GM12878 (cell line): ENCODE measurements at regions not wholly inside any gene's neighbourhood (a gene's known extent, or its start where the extent isn't known, plus 50 kb on each side); places are given as distances from the start of the nearest gene placed in this dataset.

Experiments used
- ATAC-seq: fragments of 200-7000 bp; cut with Tn5 transposase; 3 replicates; pipeline ENCODE4 v1.9.1; 2020; ENCODE audit warnings: mild to moderate bottlenecking, moderate library complexity
- BruUV-seq: library from RNA; stranded (reverse); fragments of 400-500 nt; replicated peaks from 2 replicates; lab custom pipeline; 2021; lab: Mats Ljungman, UMichigan
- CTCF ChIA-PET: fragments of 300-600 bp; sonication (Branson Sonifier 250); formaldehyde crosslinking; extraction: SDS; loops from one replicate; lab custom pipeline; 2021; ENCODE audit warnings: inconsistent platforms; lab: Yijun Ruan, JAX
- POLR2A ChIA-PET: fragments of 350-600 bp; formaldehyde crosslinking; extraction: SDS; loops from one replicate; lab custom pipeline; 2021; ENCODE audit warnings: inconsistent platforms; lab: Charles Lee
- RAD21 ChIA-PET: fragments of 300-600 bp; sonication (Branson Sonifier 250); formaldehyde crosslinking; loops from one replicate; lab custom pipeline; 2023; ENCODE audit warnings: antibody characterized with exemption; ENCODE audit not compliant: unreplicated experiment; lab: Charles Lee
- SMC1A ChIA-PET: fragments of 300-600 bp; sonication (Branson Sonifier 250); formaldehyde crosslinking; loops from one replicate; lab custom pipeline; 2023; ENCODE audit not compliant: unreplicated experiment, uncharacterized antibody; lab: Charles Lee
- DNase-seq: peaks from one replicate; pipeline ENCODE4 v3.0.0-alpha.2; 2011; ENCODE audit warnings: low read depth, low spot score
- FAIRE-seq: peaks from 3 replicates; lab custom pipeline; 2011; peaks lifted over from hg19 to GRCh38; lab: Jason Lieb, UNC
- H2AFZ ChIP-seq: 2 replicates; pipeline ENCODE4 v1.6.0; 2011; ENCODE audit warnings: low read depth, low read length, control low read depth; ENCODE audit not compliant: control insufficient read depth
- H3K27ac ChIP-seq: 2 replicates; pipeline ENCODE4 v1.5.1; 2011; ENCODE audit warnings: control low read depth; ENCODE audit not compliant: control insufficient read depth, insufficient read depth
- H3K27me3 ChIP-seq, 2 experiments: replicated peaks in 1 of 2; 2 replicates each; pipeline versions ENCODE4 v1.6.0 to v1.6.1; 2011; ENCODE audit warnings: low read length in 1 of 2; ENCODE audit not compliant: control insufficient read depth in 2 of 2, insufficient read depth in 2 of 2
- H3K36me3 ChIP-seq, 2 experiments: 2 replicates each; pipeline ENCODE4 v1.5.1; 2011; ENCODE audit warnings: low read length in 1 of 2; ENCODE audit not compliant: control insufficient read depth in 2 of 2, insufficient read depth in 2 of 2
- H3K4me1 ChIP-seq: 2 replicates; pipeline ENCODE4 v1.6.1; 2011; ENCODE audit warnings: mild to moderate bottlenecking, low read length, moderate library complexity, mixed read lengths; ENCODE audit not compliant: control insufficient read depth, insufficient read depth
- H3K4me2 ChIP-seq: 2 replicates; pipeline ENCODE4 v1.6.0; 2011; ENCODE audit warnings: control low read depth; ENCODE audit not compliant: control insufficient read depth, insufficient read depth
- H3K4me3 ChIP-seq: fragments of 200-600 bp; sonication (generic); 2 replicates; pipeline ENCODE4 v1.5.1; 2016
- H3K79me2 ChIP-seq: 2 replicates; pipeline ENCODE4 v1.6.0; 2011; ENCODE audit warnings: low read length; ENCODE audit not compliant: control insufficient read depth, insufficient read depth
- H3K9ac ChIP-seq: 2 replicates; pipeline ENCODE4 v1.8.0; 2011; ENCODE audit warnings: low read length, control low read depth, mixed read lengths; ENCODE audit not compliant: control insufficient read depth, insufficient read depth
- H3K9me3 ChIP-seq: replicated peaks from 3 replicates; pipeline ENCODE4 v1.5.1; 2011; ENCODE audit warnings: mild to moderate bottlenecking, low read length; ENCODE audit not compliant: control insufficient read depth, insufficient read depth
- H4K20me1 ChIP-seq: 2 replicates; pipeline ENCODE4 v1.6.0; 2011; ENCODE audit not compliant: control insufficient read depth, insufficient read depth
- BRCA1 ChIP-seq: IDR thresholded peaks from 2 replicates; pipeline ENCODE4 v1.6.1; 2011; ENCODE audit warnings: low read depth, low read length, improper control_type of control experiment
- CHD1 ChIP-seq: IDR thresholded peaks from 2 replicates; pipeline ENCODE4 v1.6.1; 2012; ENCODE audit warnings: low read depth, low read length, improper control_type of control experiment
- MYB ChIP-seq: fragments of 150-350 bp; IDR thresholded peaks from 2 replicates; pipeline ENCODE4 v1.6.1; 2014; ENCODE audit warnings: mild to moderate bottlenecking, low read depth, low read length, borderline replicate concordance
- PBX3 ChIP-seq: IDR thresholded peaks from 2 replicates; pipeline ENCODE4 v1.6.1; 2011; ENCODE audit warnings: mild to moderate bottlenecking, low read depth, low read length, moderate library complexity; ENCODE audit not compliant: insufficient replicate concordance
- RB1 ChIP-seq: fragments of 450-650 bp; formaldehyde crosslinking; IDR thresholded peaks from 2 replicates; pipeline ENCODE4 v1.6.1; 2017; ENCODE audit warnings: mild to moderate bottlenecking, borderline replicate concordance
- RELA ChIP-seq: fragments of 450-650 bp; IDR thresholded peaks from 2 replicates; pipeline ENCODE4 v1.8.0; 2014; ENCODE audit warnings: borderline replicate concordance; ENCODE audit not compliant: partially characterized antibody
- REST ChIP-seq: IDR thresholded peaks from 2 replicates; pipeline ENCODE4 v1.6.1; 2012; ENCODE audit warnings: mild to moderate bottlenecking, low read depth, low read length
- SIX5 ChIP-seq: IDR thresholded peaks from 2 replicates; pipeline ENCODE4 v1.6.1; 2011; ENCODE audit warnings: mild to moderate bottlenecking, low read depth, low read length, moderate library complexity; ENCODE audit not compliant: severe bottlenecking
- SRF ChIP-seq, 2 experiments: IDR thresholded peaks; 2 replicates each; pipeline ENCODE4 v1.6.1; 2011; ENCODE audit warnings: low read depth in 2 of 2, low read length in 2 of 2, mild to moderate bottlenecking in 1 of 2, moderate library complexity in 1 of 2
- ZNF592 ChIP-seq: fragments of 450-650 bp; IDR thresholded peaks from 2 replicates; pipeline ENCODE4 v1.6.1; 2017; ENCODE audit warnings: mild to moderate bottlenecking, moderate library complexity
- WGBS: methylation state at CpG from one replicate; pipeline ENCODE4 v1.1.6; 2016; ENCODE audit warnings: low lambda C conversion rate; ENCODE audit not compliant: insufficient replicate concordance, insufficient coverage; ENCODE audit errors: missing lambda C conversion rate; 5-methylcytosine and 5-hydroxymethylcytosine counted together
- in situ Hi-C: fragments of 300-500 bp; cut with MboI; formaldehyde crosslinking; loops from 9 replicates; pipeline ENCODE4 v1.14.3; 2018; ENCODE audit warnings: mixed read lengths
- intact Hi-C: fragments of 100-400 bp; cut with micrococcal nuclease; formaldehyde crosslinking; loops from one replicate; pipeline ENCODE4 v1.14.2; 2022; ENCODE audit not compliant: unreplicated experiment

- no TSS peak for BruUV-seq
- no peaks in the 10 kb centered on the region for H3K79me2 ChIP-seq
- FAIRE-seq (no peak), ATAC-seq (no peak), DNase-seq (no peak)
- H3K4me3 ChIP-seq: no peak overlapping the region
- no peaks in the 10 kb centered on the region for H3K36me3 ChIP-seq
- H3K9me3 ChIP-seq: no peaks in the 10 kb centered on the region
- no peak overlapping the region for H3K27ac ChIP-seq
- CTCF ChIA-PET: no interaction called here
- POLR2A ChIA-PET: no interaction called here
- RAD21 ChIA-PET: no interaction called here
- intact Hi-C loops (no loop called here), in situ Hi-C loops (no loop called here)
- H4K20me1 ChIP-seq: peaks cover 4% of the 10 kb centered on the region; the same call in 1 of the 2 replicates
- SMC1A ChIA-PET: interaction anchor here (1.4 kb wide), 1 partner anchor 12 kb away, joined by 3 read pairs; no protein-coding TSS in a partner anchor
- 9% methylated on average over 22 of the region's 22 CpGs for WGBS
- H3K4me1 ChIP-seq: no peaks in the 10 kb centered on the region
- peaks cover 0 to 2% of the 10 kb centered on the region in 2 experiments; a peak in 2 of 4 replicates for H3K27me3 ChIP-seq
- H3K9ac ChIP-seq: no peak overlapping the region
- no peak overlapping the region for H3K4me2 ChIP-seq
- H2AFZ ChIP-seq: no peak overlapping the region
- TF ChIP-seq CHD1 (no peak), BRCA1 (no peak), RELA (no peak), SRF (IDR thresholded peaks at IDR 0.05; ENCODE audit: low read depth in 2 of 2, low read length in 2 of 2) (no peak), ZNF592 (no peak), RB1 (no peak), REST (no peak), SIX5 (no peak), MYB (no peak), PBX3 (no peak)
These were observed 146.4 kb downstream of the RPS24 start for GRCh38 chr10:78179886-78180705.
